ENCODE measurements at regions not wholly inside any gene's neighbourhood (a gene's known extent, or its start where the extent isn't known, plus 50 kb on each side); places are given as distances from the start of the nearest gene placed in this dataset.

- TF ChIP-seq CTCF (IDR thresholded peaks at IDR 0.05) (no peak), POLR2A (IDR thresholded peaks at IDR 0.05) (no peak)
These were observed 221.2 kb downstream of the SNRPN start for GRCh38 chr15:25175789-25176615.

Data from right lobe of liver (tissue), 4 donors.